Endodermal cell (in vitro differentiated cells): ENCODE measurements at regions not wholly inside any gene's neighbourhood (a gene's known extent, or its start where the extent isn't known, plus 50 kb on each side); places are given as distances from the start of the nearest gene placed in this dataset.
A peak's percentile ranks its signal among the peaks of the same experiment; 100 is the strongest.

Experiments used
- DNase-seq: peaks from one replicate; pipeline ENCODE4 v3.0.0-alpha.2; 2017
- H3K27ac ChIP-seq: 2 replicates; pipeline ENCODE4 v1.5.1; 2013; ENCODE audit warnings: mild to moderate bottlenecking, low read depth, low read length, moderate library complexity
- H3K27me3 ChIP-seq: 2 replicates; pipeline ENCODE4 v1.6.1; 2013; ENCODE audit warnings: mild to moderate bottlenecking, low read length, moderate library complexity; ENCODE audit not compliant: insufficient read depth, control insufficient read depth, poor library complexity, severe bottlenecking
- H3K36me3 ChIP-seq: 2 replicates; pipeline ENCODE4 v1.7.0; 2013; ENCODE audit warnings: mild to moderate bottlenecking, low read length, moderate library complexity; ENCODE audit not compliant: control insufficient read depth, insufficient read depth
- H3K4me1 ChIP-seq: one replicate; pipeline ENCODE4 v1.7.0; 2013; ENCODE audit warnings: low read length; ENCODE audit not compliant: control insufficient read depth, insufficient read depth
- H3K4me3 ChIP-seq: 2 replicates; pipeline ENCODE4 v1.5.1; 2013; ENCODE audit warnings: mild to moderate bottlenecking, low read length, moderate library complexity
- H3K9ac ChIP-seq: 2 replicates; pipeline ENCODE4 v1.6.1; 2013; ENCODE audit warnings: mild to moderate bottlenecking, low read length, moderate library complexity; ENCODE audit not compliant: poor library complexity, severe bottlenecking; ENCODE audit errors: extremely low read depth
- H3K9me3 ChIP-seq: 2 replicates; pipeline ENCODE4 v1.6.1; 2013; ENCODE audit warnings: mild to moderate bottlenecking, low read length, moderate library complexity; ENCODE audit not compliant: control insufficient read depth
- H3K27ac Mint-ChIP-seq: 2 replicates; pipeline ENCODE4 v1.8.0; 2020; ENCODE audit warnings: mixed read lengths
- H3K27me3 Mint-ChIP-seq: 2 replicates; pipeline ENCODE4 v1.8.0; 2021; ENCODE audit warnings: mild to moderate bottlenecking, mixed read lengths; ENCODE audit not compliant: insufficient read depth
- H3K36me3 Mint-ChIP-seq: 2 replicates; pipeline ENCODE4 v1.8.0; 2020; ENCODE audit warnings: low read depth, mixed read lengths
- H3K4me1 Mint-ChIP-seq: 2 replicates; pipeline ENCODE4 v1.8.0; 2020; ENCODE audit warnings: mixed read lengths
- H3K4me3 Mint-ChIP-seq: 2 replicates; pipeline ENCODE4 v1.8.0; 2020; ENCODE audit warnings: mild to moderate bottlenecking, moderate library complexity, mixed read lengths
- H3K9me3 Mint-ChIP-seq: 2 replicates; pipeline ENCODE4 v1.8.0; 2020; ENCODE audit warnings: mild to moderate bottlenecking, mixed read lengths
- WGBS, 2 experiments: methylation state at CpG; one replicate each; pipeline versions ENCODE4 v1.1.5 to v1.1.7; 2013; ENCODE audit warnings: missing lambda C conversion rate in 2 of 2, mixed read lengths in 1 of 2; ENCODE audit not compliant: insufficient coverage in 1 of 2, insufficient read length in 1 of 2; 5-methylcytosine and 5-hydroxymethylcytosine counted together
- TF ChIP-seq, protein P1 (sequence below): fragments of 200-600 bp; sonication (generic); conservative IDR thresholded peaks from 2 replicates; pipeline ENCODE4 v1.5.0; 2021; ENCODE audit warnings: antibody characterized with exemption, mild to moderate bottlenecking

DNA sequence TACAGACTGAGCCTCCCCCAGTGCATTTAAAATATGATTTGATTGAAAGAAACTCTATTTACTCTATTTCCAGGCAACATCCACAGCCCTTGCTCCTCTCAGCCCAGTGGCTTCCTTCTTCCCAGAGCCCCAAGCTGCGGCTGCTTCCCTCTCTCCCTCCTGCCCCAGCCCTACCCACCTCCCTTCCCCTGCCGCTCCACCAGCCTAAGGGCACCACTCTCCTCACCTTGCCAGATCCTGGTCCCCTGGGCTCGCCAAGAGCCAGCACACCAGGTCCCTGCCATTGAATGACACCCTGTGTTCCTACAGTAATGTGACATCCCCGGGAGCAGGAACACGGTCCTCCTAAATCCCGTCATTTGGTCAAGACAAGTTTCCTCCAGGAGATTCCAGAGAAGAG is 236.0 kb downstream of the RBFOX3 start:
- Histone ChIP-seq H3K9ac (no peak overlapping the region), H3K27me3 (no peaks in the 10 kb centered on the region), H3K27ac (no peak overlapping the region), H3K9me3 (no peaks in the 10 kb centered on the region), H3K36me3 (no peaks in the 10 kb centered on the region), H3K4me3 (no peak overlapping the region), H3K4me1 (peaks cover 4% of the 10 kb centered on the region)
- no peak for DNase-seq
- no peaks in the 10 kb centered on the region for H3K36me3 Mint-ChIP-seq
- H3K9me3 Mint-ChIP-seq: no peaks in the 10 kb centered on the region
- peaks cover 4% of the 10 kb centered on the region for H3K4me1 Mint-ChIP-seq
- TF ChIP-seq, protein P1, sequence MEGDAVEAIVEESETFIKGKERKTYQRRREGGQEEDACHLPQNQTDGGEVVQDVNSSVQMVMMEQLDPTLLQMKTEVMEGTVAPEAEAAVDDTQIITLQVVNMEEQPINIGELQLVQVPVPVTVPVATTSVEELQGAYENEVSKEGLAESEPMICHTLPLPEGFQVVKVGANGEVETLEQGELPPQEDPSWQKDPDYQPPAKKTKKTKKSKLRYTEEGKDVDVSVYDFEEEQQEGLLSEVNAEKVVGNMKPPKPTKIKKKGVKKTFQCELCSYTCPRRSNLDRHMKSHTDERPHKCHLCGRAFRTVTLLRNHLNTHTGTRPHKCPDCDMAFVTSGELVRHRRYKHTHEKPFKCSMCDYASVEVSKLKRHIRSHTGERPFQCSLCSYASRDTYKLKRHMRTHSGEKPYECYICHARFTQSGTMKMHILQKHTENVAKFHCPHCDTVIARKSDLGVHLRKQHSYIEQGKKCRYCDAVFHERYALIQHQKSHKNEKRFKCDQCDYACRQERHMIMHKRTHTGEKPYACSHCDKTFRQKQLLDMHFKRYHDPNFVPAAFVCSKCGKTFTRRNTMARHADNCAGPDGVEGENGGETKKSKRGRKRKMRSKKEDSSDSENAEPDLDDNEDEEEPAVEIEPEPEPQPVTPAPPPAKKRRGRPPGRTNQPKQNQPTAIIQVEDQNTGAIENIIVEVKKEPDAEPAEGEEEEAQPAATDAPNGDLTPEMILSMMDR: no peak
- H3K27me3 Mint-ChIP-seq: no peaks in the 10 kb centered on the region
- no peak overlapping the region for H3K27ac Mint-ChIP-seq
- 72 to 84% methylated on average over 4 to 6 of the region's 6 CpGs for WGBS, 2 experiments
- H3K4me3 Mint-ChIP-seq: no peak overlapping the region

DNA sequence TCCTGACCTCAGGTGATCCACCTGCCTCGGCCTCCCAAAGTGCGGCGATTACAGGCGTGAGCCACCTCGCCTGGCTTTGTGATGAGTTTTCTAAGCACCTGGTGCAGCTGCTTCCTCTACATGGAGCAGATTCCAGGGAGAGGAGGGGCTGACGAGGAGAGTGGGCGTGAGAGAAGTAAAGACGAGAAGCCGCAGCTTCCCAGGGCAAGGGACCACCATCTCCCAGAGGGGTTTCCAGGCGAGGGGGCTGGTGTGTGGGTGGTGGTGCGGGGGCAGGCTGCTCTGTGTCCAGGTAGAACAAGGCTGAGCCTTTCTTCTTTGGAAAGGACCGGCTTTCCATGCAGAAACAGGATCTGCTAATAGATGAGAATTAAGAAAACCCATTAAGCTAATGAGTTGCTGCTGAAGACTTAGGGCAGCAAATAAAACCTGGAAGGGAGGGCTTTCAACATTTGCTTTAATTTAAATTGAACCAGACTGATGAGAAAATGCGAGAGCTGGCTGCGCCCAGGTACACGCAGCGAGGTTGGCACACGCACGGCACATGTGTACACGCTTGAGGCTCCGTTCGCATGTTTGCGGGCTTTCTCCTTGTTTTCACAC is 236.7 kb downstream of the RBFOX3 start:
- TF ChIP-seq, protein P1: no peak
- H3K36me3 Mint-ChIP-seq: no peaks in the 10 kb centered on the region
- no peaks in the 10 kb centered on the region for H3K27me3 Mint-ChIP-seq
- Histone ChIP-seq H3K27me3 (no peaks in the 10 kb centered on the region), H3K4me1 (peaks cover 4% of the 10 kb centered on the region), H3K27ac (no peak overlapping the region), H3K4me3 (no peak overlapping the region), H3K9ac (no peak overlapping the region), H3K9me3 (no peaks in the 10 kb centered on the region), H3K36me3 (no peaks in the 10 kb centered on the region)
- no peaks in the 10 kb centered on the region for H3K9me3 Mint-ChIP-seq
- no peak overlapping the region for H3K4me3 Mint-ChIP-seq
- peak; percentile 75 for DNase-seq
- H3K27ac Mint-ChIP-seq: no peak overlapping the region
- 82 to 89% methylated on average over 17 to 22 of the region's 22 CpGs for WGBS, 2 experiments
- peaks cover 4% of the 10 kb centered on the region for H3K4me1 Mint-ChIP-seq

DNA sequence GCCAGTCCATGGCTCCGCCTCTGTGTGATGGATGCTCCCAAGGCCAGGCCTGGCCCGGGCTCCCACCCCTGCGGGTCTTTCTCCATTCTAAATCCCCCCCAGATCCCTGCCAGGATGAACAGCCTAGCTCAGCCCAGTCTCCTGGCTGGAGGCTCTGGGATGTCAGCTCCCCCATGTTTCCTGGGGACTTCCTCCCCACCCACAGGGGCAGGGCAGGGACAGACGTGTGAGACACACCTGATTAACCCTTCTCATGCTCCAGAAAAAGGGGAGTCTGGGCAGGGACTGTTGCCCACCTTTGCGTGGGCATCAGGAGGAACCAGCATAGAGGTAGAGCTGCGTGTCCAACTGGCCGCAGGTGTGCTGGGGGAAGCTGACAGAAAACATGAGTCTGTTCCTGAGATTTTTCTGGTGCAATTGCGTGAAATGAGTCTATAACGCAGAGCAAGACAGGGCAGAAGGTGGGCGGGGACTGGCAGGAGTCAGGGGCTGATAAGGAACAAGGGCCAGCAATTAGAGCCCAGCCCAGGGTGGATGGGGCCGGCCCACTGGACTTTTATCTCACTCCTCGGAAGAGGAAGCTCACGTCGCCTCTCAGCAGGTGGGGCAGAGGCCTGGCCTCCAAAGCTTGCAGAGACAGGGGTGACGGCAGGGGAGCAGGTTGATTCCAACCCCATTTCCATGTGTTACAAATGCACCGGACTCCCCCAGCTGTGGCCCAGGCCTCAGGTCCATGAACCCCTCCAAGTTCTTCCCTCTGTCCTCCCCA is 238.2 kb downstream of the RBFOX3 start:
- TF ChIP-seq, protein P1: no peak
- no peaks in the 10 kb centered on the region for H3K9me3 ChIP-seq
- H3K4me1 ChIP-seq: peaks cover 4% of the 10 kb centered on the region
- Mint-ChIP-seq H3K4me1 (peaks cover 4% of the 10 kb centered on the region), H3K27me3 (no peaks in the 10 kb centered on the region), H3K9me3 (no peaks in the 10 kb centered on the region), H3K27ac (no peak overlapping the region), H3K36me3 (no peaks in the 10 kb centered on the region), H3K4me3 (no peak overlapping the region)
- H3K9ac ChIP-seq: no peak overlapping the region
- H3K36me3 ChIP-seq: no peaks in the 10 kb centered on the region
- no peaks in the 10 kb centered on the region for H3K27me3 ChIP-seq
- 49 to 54% methylated on average over 6 to 16 of the region's 16 CpGs for WGBS, 2 experiments
- no peak overlapping the region for H3K27ac ChIP-seq
- no peak overlapping the region for H3K4me3 ChIP-seq
- DNase-seq: peak; percentile 74
